ENCODE measurements at regions not wholly inside any gene's neighbourhood (a gene's known extent, or its start where the extent isn't known, plus 50 kb on each side); places are given as distances from the start of the nearest gene placed in this dataset.

DNA sequence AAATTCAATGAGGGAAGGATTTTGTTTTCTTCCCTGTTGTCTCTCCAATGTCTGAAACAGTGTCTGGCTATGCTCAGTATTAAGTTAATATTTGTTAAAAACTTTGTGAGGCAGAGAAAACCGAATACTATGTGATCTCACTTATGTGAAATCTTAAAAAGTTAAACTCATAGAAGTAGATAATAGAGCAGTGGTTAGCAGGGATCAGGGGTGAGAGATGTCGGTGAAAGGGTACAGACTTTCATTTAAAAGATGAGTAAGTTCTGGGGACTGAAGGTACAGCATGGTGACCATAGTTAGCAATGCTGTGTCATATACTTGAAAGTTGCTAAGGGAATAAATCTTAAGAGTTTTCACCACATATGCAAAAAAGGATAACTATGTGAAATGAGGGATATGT, 244.6 kb downstream of the AASDHPPT start:
- H3K4me1 Mint-ChIP-seq (ENCODE audit: unreplicated experiment), result no peaks in the 10 kb centered on the region

DNA sequence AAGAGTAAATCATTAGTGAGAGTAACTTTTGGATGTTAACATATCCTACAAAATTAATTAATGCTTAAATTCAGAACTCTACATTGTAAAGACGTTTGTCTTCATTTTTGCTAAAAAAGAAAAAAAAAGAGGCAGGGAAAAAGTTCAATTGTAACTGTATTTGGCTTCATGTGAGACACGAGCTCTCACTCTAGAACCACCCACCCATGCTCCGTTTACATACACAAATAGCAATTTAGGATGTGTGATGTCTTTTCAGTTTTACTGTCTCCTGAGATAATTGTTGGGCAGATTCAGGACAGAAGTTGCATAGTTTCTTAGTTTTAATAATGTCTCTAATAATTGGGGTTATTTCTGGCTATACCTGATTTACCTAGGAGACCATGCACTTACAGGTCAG, 248.6 kb downstream of the AASDHPPT start:
- Mint-ChIP-seq H3K36me3 (no peaks in the 10 kb centered on the region), H3K27me3 (no peaks in the 10 kb centered on the region), H3K9me3 (no peaks in the 10 kb centered on the region), H3K4me3 (no peak overlapping the region), H3K4me1 (ENCODE audit: unreplicated experiment) (no peaks in the 10 kb centered on the region), H3K27ac (no peak overlapping the region)
- TF ChIP-seq, protein P1, sequence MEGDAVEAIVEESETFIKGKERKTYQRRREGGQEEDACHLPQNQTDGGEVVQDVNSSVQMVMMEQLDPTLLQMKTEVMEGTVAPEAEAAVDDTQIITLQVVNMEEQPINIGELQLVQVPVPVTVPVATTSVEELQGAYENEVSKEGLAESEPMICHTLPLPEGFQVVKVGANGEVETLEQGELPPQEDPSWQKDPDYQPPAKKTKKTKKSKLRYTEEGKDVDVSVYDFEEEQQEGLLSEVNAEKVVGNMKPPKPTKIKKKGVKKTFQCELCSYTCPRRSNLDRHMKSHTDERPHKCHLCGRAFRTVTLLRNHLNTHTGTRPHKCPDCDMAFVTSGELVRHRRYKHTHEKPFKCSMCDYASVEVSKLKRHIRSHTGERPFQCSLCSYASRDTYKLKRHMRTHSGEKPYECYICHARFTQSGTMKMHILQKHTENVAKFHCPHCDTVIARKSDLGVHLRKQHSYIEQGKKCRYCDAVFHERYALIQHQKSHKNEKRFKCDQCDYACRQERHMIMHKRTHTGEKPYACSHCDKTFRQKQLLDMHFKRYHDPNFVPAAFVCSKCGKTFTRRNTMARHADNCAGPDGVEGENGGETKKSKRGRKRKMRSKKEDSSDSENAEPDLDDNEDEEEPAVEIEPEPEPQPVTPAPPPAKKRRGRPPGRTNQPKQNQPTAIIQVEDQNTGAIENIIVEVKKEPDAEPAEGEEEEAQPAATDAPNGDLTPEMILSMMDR (conservative IDR thresholded peaks at IDR 0.05), result no peak
- no peak for DNase-seq (ENCODE audit: extremely low spot score, unreplicated experiment)

More for the DNA sequence above, 244.6 kb downstream of the AASDHPPT start:
- DNase-seq (ENCODE audit: extremely low spot score, unreplicated experiment), result no peak
- H3K27ac Mint-ChIP-seq, result no peak overlapping the region
- H3K36me3 Mint-ChIP-seq, result no peaks in the 10 kb centered on the region
- no peaks in the 10 kb centered on the region for H3K9me3 Mint-ChIP-seq
- TF ChIP-seq, protein P1 (conservative IDR thresholded peaks at IDR 0.05), result no peak
- no peak overlapping the region for H3K4me3 Mint-ChIP-seq
- no peaks in the 10 kb centered on the region for H3K27me3 Mint-ChIP-seq

DNA sequence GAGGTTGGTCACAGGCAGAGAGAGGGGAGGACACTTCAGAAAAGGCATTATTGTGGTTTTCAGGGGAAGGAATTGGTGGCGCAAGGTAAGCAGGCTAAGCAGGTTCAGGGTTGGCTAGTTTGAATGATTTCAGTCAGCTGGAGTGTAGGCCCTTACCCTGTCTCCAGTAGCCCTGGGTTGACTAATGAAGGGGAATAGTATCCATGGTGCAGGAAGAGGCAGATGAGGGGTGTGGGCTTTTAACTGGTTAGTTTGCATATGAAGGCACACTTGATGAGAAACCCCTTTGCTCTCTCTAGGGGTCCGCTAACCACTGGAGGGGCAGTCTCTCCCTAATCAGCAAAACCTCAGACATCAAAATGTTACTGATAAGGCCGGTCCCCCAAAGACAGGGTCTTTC, 249.7 kb downstream of the AASDHPPT start:
- Mint-ChIP-seq H3K27me3 (no peaks in the 10 kb centered on the region), H3K9me3 (no peaks in the 10 kb centered on the region), H3K27ac (no peak overlapping the region), H3K4me3 (no peak overlapping the region), H3K4me1 (ENCODE audit: unreplicated experiment) (no peaks in the 10 kb centered on the region), H3K36me3 (no peaks in the 10 kb centered on the region)
- no peak for DNase-seq (ENCODE audit: extremely low spot score, unreplicated experiment)
- TF ChIP-seq, protein P1 (conservative IDR thresholded peaks at IDR 0.05), result no peak

DNA sequence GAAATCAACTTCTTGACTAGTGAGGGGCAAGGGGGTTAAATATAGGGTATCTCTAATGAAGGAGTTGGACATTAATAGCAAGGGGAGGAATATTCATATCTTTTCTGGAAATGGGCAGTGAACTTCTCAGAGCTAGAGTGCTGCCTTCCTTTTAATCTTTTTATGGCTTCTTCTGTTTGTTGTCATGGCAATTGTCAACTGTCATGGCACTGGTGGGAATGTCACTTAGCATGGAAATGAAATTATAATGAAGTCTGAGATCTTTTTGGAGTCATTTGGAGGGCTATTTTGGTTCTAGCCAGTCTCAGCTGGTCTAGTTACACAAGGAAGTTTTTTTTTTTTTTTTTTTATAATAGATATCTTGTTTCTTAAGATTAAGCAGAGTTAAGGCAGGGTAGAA, 250.2 kb downstream of the AASDHPPT start:
- TF ChIP-seq, protein P1 (conservative IDR thresholded peaks at IDR 0.05), result no peak
- Mint-ChIP-seq H3K9me3 (no peaks in the 10 kb centered on the region), H3K27ac (no peak overlapping the region)

DNA sequence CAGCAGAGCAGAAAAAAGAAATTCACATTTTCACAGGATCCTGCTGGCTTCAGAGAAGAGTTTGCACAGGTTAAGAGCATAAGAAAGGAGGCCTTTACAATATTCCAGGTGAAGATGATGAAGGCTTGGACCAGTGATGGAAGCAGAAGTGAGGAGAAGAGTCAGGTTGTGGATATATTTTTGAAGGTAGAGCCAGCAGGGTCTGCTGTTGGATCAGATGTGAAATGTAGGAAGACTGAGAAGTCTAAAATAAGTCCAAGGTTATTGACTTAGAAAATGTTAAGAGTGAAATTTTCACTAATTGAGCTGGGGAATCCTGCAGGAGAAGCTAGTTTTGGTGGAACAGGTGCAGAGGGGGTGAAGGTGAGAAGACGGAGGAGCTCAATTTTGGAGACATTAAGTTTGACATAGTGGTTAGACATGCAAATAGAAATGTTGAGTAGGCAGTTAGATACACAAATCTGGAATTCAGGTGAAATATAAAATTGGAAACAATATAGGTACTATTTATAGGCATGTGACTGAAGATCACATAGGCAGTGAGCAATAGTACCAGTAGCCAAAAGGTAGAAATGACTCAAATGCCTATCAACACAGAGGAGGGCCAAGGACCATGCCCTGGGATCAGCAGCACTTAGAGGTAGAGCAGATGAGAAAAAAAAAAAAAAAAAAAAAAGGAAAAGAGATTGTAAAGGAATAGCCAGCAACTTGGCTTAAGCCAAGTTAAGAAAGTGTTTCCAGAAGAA, 252.0 kb downstream of the AASDHPPT start:
- H3K4me1 Mint-ChIP-seq (ENCODE audit: unreplicated experiment), result no peaks in the 10 kb centered on the region
- H3K27ac Mint-ChIP-seq, result no peak overlapping the region
- no peak for DNase-seq (ENCODE audit: extremely low spot score, unreplicated experiment)
- no peaks in the 10 kb centered on the region for H3K9me3 Mint-ChIP-seq
- TF ChIP-seq, protein P1 (conservative IDR thresholded peaks at IDR 0.05), result no peak
- H3K4me3 Mint-ChIP-seq, result no peak overlapping the region
- H3K36me3 Mint-ChIP-seq, result no peaks in the 10 kb centered on the region
- no peaks in the 10 kb centered on the region for H3K27me3 Mint-ChIP-seq

More for the DNA sequence above, 250.2 kb downstream of the AASDHPPT start:
- DNase-seq (ENCODE audit: extremely low spot score, unreplicated experiment), result no peak
- Mint-ChIP-seq H3K4me1 (ENCODE audit: unreplicated experiment) (no peaks in the 10 kb centered on the region), H3K4me3 (no peak overlapping the region), H3K36me3 (no peaks in the 10 kb centered on the region), H3K27me3 (no peaks in the 10 kb centered on the region)
